ENCODE measurements at regions not wholly inside any gene's neighbourhood (a gene's known extent, or its start where the extent isn't known, plus 50 kb on each side); places are given as distances from the start of the nearest gene placed in this dataset.
A peak's percentile ranks its signal among the peaks of the same experiment; 100 is the strongest.

DNA sequence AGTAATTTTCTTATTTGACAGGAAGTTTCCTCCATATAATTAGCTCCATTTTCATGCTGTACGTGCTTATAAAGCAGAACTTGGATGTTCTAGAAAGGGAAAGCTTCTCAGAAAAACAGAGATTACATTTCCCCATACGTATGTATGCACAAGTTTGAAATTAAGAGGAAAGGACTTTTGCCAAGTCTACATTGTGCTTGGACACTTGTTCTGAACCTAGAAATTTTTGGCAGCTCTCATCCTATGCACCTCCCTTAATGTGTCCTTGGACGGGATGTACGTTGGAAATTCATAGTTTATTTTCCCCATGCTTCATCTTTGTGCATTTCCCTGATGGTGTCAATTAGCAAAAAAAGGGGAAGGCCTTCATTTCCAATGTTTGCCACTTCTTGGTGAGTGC lies 322.7 kb downstream of the BLID start (continued):
- TF ChIP-seq, protein P1, sequence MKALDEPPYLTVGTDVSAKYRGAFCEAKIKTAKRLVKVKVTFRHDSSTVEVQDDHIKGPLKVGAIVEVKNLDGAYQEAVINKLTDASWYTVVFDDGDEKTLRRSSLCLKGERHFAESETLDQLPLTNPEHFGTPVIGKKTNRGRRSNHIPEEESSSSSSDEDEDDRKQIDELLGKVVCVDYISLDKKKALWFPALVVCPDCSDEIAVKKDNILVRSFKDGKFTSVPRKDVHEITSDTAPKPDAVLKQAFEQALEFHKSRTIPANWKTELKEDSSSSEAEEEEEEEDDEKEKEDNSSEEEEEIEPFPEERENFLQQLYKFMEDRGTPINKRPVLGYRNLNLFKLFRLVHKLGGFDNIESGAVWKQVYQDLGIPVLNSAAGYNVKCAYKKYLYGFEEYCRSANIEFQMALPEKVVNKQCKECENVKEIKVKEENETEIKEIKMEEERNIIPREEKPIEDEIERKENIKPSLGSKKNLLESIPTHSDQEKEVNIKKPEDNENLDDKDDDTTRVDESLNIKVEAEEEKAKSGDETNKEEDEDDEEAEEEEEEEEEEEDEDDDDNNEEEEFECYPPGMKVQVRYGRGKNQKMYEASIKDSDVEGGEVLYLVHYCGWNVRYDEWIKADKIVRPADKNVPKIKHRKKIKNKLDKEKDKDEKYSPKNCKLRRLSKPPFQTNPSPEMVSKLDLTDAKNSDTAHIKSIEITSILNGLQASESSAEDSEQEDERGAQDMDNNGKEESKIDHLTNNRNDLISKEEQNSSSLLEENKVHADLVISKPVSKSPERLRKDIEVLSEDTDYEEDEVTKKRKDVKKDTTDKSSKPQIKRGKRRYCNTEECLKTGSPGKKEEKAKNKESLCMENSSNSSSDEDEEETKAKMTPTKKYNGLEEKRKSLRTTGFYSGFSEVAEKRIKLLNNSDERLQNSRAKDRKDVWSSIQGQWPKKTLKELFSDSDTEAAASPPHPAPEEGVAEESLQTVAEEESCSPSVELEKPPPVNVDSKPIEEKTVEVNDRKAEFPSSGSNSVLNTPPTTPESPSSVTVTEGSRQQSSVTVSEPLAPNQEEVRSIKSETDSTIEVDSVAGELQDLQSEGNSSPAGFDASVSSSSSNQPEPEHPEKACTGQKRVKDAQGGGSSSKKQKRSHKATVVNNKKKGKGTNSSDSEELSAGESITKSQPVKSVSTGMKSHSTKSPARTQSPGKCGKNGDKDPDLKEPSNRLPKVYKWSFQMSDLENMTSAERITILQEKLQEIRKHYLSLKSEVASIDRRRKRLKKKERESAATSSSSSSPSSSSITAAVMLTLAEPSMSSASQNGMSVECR (CRISPR knock-in tag; IDR thresholded peaks at IDR 0.05; ENCODE audit: borderline replicate concordance), result no peak

DNA sequence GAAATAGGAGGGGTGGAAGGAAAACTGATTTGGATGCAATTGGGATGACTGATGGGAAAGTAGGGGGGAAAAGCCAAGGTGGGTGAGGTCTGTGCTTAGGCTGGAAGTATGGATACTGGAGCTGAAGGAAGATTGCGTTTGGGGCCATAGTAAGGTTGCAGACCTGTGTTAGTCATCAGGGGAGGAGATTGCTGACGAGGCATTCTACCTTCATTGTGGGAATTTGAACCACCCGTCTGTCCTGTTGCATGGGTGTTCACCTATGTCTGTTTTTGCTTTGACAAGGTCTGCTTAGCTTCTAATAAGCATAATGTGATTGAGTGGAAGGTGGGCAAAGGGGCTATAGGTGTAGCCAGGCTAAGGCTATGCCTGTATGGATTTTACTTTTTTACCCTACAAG lies 323.8 kb downstream of the BLID start:
- Mint-ChIP-seq H3K36me3 (0 out of 2 replicates have a peak, but pooled peaks cover 3% of the 10 kb centered on the region), H3K9me3 (peaks cover 14% of the 10 kb centered on the region), H3K27me3 (ENCODE audit: low read depth) (no peaks in the 10 kb centered on the region; the same call in 1 of the 2 replicates), H3K27ac (no peak overlapping the region), H3K4me1 (peaks cover 34% of the 10 kb centered on the region), H3K4me3 (no peak overlapping the region)
- no peak for ATAC-seq
- TF ChIP-seq TP53 (CRISPR knock-in tag; IDR thresholded peaks at IDR 0.05) (no peak), ZNF263 (CRISPR knock-in tag; IDR thresholded peaks at IDR 0.05; ENCODE audit: low read depth) (no peak), RELA (CRISPR knock-in tag; IDR thresholded peaks at IDR 0.05; ENCODE audit: borderline replicate concordance) (no peak), NR1H2 (CRISPR knock-in tag; IDR thresholded peaks at IDR 0.05) (no peak), NFATC4 (CRISPR knock-in tag; IDR thresholded peaks at IDR 0.05) (no peak), CREM (CRISPR knock-in tag; IDR thresholded peaks at IDR 0.05) (no peak), FOXP1 (CRISPR knock-in tag; IDR thresholded peaks at IDR 0.05; ENCODE audit: borderline replicate concordance) (no peak)
- TF ChIP-seq, protein P2, sequence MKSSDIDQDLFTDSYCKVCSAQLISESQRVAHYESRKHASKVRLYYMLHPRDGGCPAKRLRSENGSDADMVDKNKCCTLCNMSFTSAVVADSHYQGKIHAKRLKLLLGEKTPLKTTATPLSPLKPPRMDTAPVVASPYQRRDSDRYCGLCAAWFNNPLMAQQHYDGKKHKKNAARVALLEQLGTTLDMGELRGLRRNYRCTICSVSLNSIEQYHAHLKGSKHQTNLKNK (CRISPR knock-in tag; IDR thresholded peaks at IDR 0.05), result no peak
- TF ChIP-seq, protein P3, sequence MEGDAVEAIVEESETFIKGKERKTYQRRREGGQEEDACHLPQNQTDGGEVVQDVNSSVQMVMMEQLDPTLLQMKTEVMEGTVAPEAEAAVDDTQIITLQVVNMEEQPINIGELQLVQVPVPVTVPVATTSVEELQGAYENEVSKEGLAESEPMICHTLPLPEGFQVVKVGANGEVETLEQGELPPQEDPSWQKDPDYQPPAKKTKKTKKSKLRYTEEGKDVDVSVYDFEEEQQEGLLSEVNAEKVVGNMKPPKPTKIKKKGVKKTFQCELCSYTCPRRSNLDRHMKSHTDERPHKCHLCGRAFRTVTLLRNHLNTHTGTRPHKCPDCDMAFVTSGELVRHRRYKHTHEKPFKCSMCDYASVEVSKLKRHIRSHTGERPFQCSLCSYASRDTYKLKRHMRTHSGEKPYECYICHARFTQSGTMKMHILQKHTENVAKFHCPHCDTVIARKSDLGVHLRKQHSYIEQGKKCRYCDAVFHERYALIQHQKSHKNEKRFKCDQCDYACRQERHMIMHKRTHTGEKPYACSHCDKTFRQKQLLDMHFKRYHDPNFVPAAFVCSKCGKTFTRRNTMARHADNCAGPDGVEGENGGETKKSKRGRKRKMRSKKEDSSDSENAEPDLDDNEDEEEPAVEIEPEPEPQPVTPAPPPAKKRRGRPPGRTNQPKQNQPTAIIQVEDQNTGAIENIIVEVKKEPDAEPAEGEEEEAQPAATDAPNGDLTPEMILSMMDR (IDR thresholded peaks at IDR 0.05), result no peak
- POLR2A ChIA-PET, result no interaction called here
- no peak for DNase-seq (ENCODE audit: low spot score)
- CTCF ChIA-PET, result no interaction called here

DNA sequence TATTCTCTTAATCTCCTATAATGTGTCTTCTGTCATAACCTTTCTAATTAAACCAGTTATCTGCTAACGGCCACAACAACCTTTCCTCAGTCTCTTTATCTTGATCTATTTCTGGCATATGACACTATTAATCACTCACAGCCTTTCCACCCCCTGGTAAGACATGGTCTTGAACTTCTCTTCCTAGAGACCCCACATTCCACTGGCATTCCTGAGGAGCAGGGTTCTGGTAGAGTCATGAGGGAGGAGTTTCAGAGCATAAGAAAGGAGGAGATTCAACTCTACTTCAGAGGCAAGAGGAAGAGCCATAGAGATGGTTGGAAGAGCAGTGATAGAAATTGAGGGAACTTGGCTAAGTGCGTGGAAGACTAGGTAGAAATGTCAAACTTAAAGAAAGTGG lies 325.6 kb downstream of the BLID start:
- peak; percentile 60; the same call in 1 of the 2 replicates for ATAC-seq
- POLR2A ChIA-PET, result no interaction called here
- CTCF ChIA-PET, result no interaction called here
- no peak overlapping the region for H3K4me3 Mint-ChIP-seq
- peaks cover 13% of the 10 kb centered on the region for H3K36me3 Mint-ChIP-seq
- no peaks in the 10 kb centered on the region; the same call in 1 of the 2 replicates for H3K27me3 Mint-ChIP-seq (ENCODE audit: low read depth)
- no peak for DNase-seq (ENCODE audit: low spot score)
- H3K27ac Mint-ChIP-seq, result no peak overlapping the region
- H3K9me3 Mint-ChIP-seq, result peaks cover 26% of the 10 kb centered on the region
- TF ChIP-seq SMAD3 (CRISPR knock-in tag; IDR thresholded peaks at IDR 0.05; ENCODE audit: borderline replicate concordance) (no peak), ZNF396 (CRISPR knock-in tag; IDR thresholded peaks at IDR 0.05; ENCODE audit: borderline replicate concordance) (no peak), ETV6 (CRISPR knock-in tag; IDR thresholded peaks at IDR 0.05) (no peak), OVOL2 (CRISPR knock-in tag; IDR thresholded peaks at IDR 0.05; ENCODE audit: borderline replicate concordance) (no peak), RORB (CRISPR knock-in tag; IDR thresholded peaks at IDR 0.05) (no peak), ZNF219 (CRISPR knock-in tag; IDR thresholded peaks at IDR 0.05; ENCODE audit: borderline replicate concordance) (no peak), NR2C2 (CRISPR knock-in tag; IDR thresholded peaks at IDR 0.05) (no peak)
- TF ChIP-seq, protein P4, sequence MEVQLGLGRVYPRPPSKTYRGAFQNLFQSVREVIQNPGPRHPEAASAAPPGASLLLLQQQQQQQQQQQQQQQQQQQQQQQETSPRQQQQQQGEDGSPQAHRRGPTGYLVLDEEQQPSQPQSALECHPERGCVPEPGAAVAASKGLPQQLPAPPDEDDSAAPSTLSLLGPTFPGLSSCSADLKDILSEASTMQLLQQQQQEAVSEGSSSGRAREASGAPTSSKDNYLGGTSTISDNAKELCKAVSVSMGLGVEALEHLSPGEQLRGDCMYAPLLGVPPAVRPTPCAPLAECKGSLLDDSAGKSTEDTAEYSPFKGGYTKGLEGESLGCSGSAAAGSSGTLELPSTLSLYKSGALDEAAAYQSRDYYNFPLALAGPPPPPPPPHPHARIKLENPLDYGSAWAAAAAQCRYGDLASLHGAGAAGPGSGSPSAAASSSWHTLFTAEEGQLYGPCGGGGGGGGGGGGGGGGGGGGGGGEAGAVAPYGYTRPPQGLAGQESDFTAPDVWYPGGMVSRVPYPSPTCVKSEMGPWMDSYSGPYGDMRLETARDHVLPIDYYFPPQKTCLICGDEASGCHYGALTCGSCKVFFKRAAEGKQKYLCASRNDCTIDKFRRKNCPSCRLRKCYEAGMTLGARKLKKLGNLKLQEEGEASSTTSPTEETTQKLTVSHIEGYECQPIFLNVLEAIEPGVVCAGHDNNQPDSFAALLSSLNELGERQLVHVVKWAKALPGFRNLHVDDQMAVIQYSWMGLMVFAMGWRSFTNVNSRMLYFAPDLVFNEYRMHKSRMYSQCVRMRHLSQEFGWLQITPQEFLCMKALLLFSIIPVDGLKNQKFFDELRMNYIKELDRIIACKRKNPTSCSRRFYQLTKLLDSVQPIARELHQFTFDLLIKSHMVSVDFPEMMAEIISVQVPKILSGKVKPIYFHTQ (CRISPR knock-in tag; IDR thresholded peaks at IDR 0.05), result no peak
- TF ChIP-seq, protein P5, sequence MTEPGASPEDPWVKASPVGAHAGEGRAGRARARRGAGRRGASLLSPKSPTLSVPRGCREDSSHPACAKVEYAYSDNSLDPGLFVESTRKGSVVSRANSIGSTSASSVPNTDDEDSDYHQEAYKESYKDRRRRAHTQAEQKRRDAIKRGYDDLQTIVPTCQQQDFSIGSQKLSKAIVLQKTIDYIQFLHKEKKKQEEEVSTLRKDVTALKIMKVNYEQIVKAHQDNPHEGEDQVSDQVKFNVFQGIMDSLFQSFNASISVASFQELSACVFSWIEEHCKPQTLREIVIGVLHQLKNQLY (CRISPR knock-in tag; IDR thresholded peaks at IDR 0.05), result no peak
- H3K4me1 Mint-ChIP-seq, result peaks cover 22% of the 10 kb centered on the region
